A673 (cell line): ENCODE measurements at regions not wholly inside any gene's neighbourhood (a gene's known extent, or its start where the extent isn't known, plus 50 kb on each side); places are given as distances from the start of the nearest gene placed in this dataset.

Experiments used
- BruUV-seq: library from RNA; stranded (reverse); fragments of 400-500 nt; replicated peaks from 2 replicates; lab custom pipeline; 2021; lab: Mats Ljungman, UMichigan
- CTCF ChIA-PET: fragments of 300-600 bp; sonication (Branson Sonifier 250); formaldehyde crosslinking; loops from one replicate; lab custom pipeline; 2022; ENCODE audit warnings: antibody characterized with exemption; lab: Charles Lee
- POLR2A ChIA-PET: fragments of 300-600 bp; sonication (Branson Sonifier 250); formaldehyde crosslinking; loops from one replicate; lab custom pipeline; 2022; ENCODE audit warnings: antibody characterized with exemption; ENCODE audit not compliant: low non-redundant PET; lab: Charles Lee
- DNase-seq: peaks from one replicate; pipeline ENCODE4 v3.0.0-alpha.2; 2015; ENCODE audit warnings: low spot score
- H3K27ac ChIP-seq: fragments of 200-600 bp; sonication (generic); 2 replicates; pipeline ENCODE4 v1.5.1; 2016; ENCODE audit warnings: mixed run types, low read depth, mild to moderate bottlenecking, mixed read lengths, antibody characterized with exemption, low read length; ENCODE audit not compliant: poor library complexity, severe bottlenecking
- H3K27me3 ChIP-seq: fragments of 200-600 bp; sonication (generic); replicated peaks from 2 replicates; pipeline ENCODE4 v1.6.1; 2017; ENCODE audit warnings: mixed run types, low read depth, mild to moderate bottlenecking, mixed read lengths, antibody characterized with exemption, low read length; ENCODE audit not compliant: insufficient read depth, poor library complexity
- H3K36me3 ChIP-seq: fragments of 200-600 bp; sonication (generic); 2 replicates; pipeline ENCODE4 v1.6.1; 2016; ENCODE audit warnings: mixed run types, mild to moderate bottlenecking, mixed read lengths, antibody characterized with exemption, low read length; ENCODE audit not compliant: insufficient read depth, poor library complexity, severe bottlenecking
- H3K4me1 ChIP-seq: fragments of 200-600 bp; sonication (generic); 2 replicates; pipeline ENCODE4 v1.6.1; 2017; ENCODE audit warnings: mixed run types, mild to moderate bottlenecking, mixed read lengths, antibody characterized with exemption, low read length; ENCODE audit not compliant: insufficient read depth, poor library complexity, severe bottlenecking
- H3K4me3 ChIP-seq: fragments of 200-600 bp; sonication (generic); 2 replicates; pipeline ENCODE4 v1.5.1; 2016; ENCODE audit warnings: low read depth, mixed run types, mild to moderate bottlenecking, mixed read lengths, low read length; ENCODE audit not compliant: poor library complexity, severe bottlenecking
- H3K9me3 ChIP-seq: fragments of 200-600 bp; sonication (generic); 2 replicates; pipeline ENCODE4 v1.6.1; 2016; ENCODE audit warnings: mixed run types, low read depth, mild to moderate bottlenecking, mixed read lengths, antibody characterized with exemption, low read length; ENCODE audit not compliant: poor library complexity, severe bottlenecking
- EZH2 ChIP-seq: fragments of 200-600 bp; sonication (generic); IDR thresholded peaks from 2 replicates; pipeline ENCODE4 v1.6.1; 2017; ENCODE audit warnings: borderline replicate concordance, low read depth, mild to moderate bottlenecking, mixed read lengths, antibody characterized with exemption, low read length; ENCODE audit not compliant: poor library complexity, severe bottlenecking
- intact Hi-C: fragments of 100-400 bp; cut with micrococcal nuclease; formaldehyde crosslinking; loops from one replicate; pipeline ENCODE4 v1.10.0; 2022; ENCODE audit not compliant: unreplicated experiment
- TF ChIP-seq, protein P1 (sequence below): fragments of 300-800, 200-600 bp; sonication (generic); conservative IDR thresholded peaks from 2 replicates; pipeline ENCODE4 v1.5.1; 2017; ENCODE audit warnings: low read depth, mild to moderate bottlenecking, antibody characterized with exemption, low read length, moderate library complexity, mixed read lengths

DNA sequence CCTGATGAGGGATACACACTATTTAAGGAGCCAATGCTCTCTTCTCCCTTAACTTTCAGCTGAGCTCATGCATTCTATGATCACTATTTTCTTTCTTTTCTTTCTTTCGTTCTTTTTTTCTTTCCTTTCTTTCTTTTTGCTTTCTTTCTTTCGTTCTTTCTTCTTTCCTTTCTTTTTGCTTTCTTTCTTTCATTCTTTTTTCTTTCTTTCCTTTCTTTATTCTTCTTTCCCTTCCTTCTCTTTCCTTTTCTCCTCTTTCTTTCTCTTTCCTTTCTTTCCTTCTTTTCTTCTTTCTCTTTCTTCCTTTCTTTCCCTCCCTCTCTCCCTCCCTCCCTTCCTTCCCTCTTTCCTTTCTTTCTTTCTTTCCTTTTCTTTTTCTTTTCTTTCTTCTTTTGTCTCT, 761.2 kb downstream of the SEMA5A start:
- no peak for DNase-seq
- H3K27me3 ChIP-seq = no peaks in the 10 kb centered on the region
- peaks cover 40% of the 10 kb centered on the region for H3K9me3 ChIP-seq
- no peak for TF ChIP-seq EZH2
- TF ChIP-seq, protein P1, sequence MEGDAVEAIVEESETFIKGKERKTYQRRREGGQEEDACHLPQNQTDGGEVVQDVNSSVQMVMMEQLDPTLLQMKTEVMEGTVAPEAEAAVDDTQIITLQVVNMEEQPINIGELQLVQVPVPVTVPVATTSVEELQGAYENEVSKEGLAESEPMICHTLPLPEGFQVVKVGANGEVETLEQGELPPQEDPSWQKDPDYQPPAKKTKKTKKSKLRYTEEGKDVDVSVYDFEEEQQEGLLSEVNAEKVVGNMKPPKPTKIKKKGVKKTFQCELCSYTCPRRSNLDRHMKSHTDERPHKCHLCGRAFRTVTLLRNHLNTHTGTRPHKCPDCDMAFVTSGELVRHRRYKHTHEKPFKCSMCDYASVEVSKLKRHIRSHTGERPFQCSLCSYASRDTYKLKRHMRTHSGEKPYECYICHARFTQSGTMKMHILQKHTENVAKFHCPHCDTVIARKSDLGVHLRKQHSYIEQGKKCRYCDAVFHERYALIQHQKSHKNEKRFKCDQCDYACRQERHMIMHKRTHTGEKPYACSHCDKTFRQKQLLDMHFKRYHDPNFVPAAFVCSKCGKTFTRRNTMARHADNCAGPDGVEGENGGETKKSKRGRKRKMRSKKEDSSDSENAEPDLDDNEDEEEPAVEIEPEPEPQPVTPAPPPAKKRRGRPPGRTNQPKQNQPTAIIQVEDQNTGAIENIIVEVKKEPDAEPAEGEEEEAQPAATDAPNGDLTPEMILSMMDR = no peak
- no peak overlapping the region for H3K4me3 ChIP-seq
- intact Hi-C loops = no loop called here
- H3K27ac ChIP-seq = no peak overlapping the region
- H3K4me1 ChIP-seq = no peaks in the 10 kb centered on the region
- CTCF ChIA-PET = no interaction called here
- POLR2A ChIA-PET = interaction anchor here (0.6 kb wide), 1 partner anchor 28 kb away, joined by 4 read pairs; no protein-coding TSS in a partner anchor
- H3K36me3 ChIP-seq = no peaks in the 10 kb centered on the region
- BruUV-seq = no TSS peak

DNA sequence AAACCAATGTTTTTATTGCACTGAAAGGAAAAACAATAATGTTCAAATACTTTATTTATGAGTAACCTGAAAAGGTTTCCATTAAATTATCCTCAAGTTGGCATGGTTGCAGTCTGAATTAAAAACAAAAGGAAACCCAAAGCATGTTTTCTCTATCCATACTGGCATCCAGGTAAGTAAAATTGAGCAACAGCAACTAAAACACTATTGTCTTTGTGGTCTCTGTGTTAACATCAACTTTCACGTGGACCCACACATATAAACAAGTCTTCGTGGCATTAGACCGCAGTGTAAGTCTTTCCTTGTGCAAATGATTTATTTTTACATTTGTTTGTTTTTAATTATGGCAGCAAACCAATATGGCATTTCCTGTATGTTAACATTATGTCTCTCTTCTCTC, 757.6 kb downstream of the SEMA5A start:
- H3K4me3 ChIP-seq = no peak overlapping the region
- H3K27ac ChIP-seq = no peak overlapping the region
- ChIA-PET POLR2A (no interaction called here), CTCF (no interaction called here)
- H3K36me3 ChIP-seq = no peaks in the 10 kb centered on the region
- BruUV-seq = no TSS peak
- no peak for TF ChIP-seq EZH2
- TF ChIP-seq, protein P1 = no peak
- intact Hi-C loops = no loop called here
- H3K4me1 ChIP-seq = no peaks in the 10 kb centered on the region
- H3K9me3 ChIP-seq = peaks cover 34% of the 10 kb centered on the region
- no peak for DNase-seq
- H3K27me3 ChIP-seq = no peaks in the 10 kb centered on the region

DNA sequence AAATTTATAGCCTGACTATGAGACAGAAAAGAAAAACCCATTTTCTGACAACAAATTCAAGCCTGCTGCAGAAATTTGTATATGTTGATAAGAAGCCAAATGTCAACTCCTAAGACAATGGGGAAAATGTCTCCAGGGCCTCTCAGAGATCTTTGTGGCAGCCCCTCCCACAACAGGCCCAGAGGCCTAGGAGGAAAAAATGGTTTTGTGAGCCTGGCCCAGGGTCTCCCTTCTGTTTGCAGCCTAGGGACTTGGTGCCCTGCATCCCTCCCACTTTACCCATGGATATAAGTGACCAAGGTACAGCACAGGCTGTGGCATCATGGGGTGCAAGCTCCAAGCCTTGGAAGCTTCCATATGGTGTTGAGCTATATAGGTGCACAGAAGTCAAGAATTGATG, 740.2 kb downstream of the SEMA5A start:
- no peaks in the 10 kb centered on the region for H3K27me3 ChIP-seq
- intact Hi-C loops = no loop called here
- H3K4me3 ChIP-seq = no peak overlapping the region
- H3K36me3 ChIP-seq = no peaks in the 10 kb centered on the region
- H3K27ac ChIP-seq = no peak overlapping the region
- BruUV-seq = no TSS peak
- DNase-seq = no peak
- TF ChIP-seq, protein P1 = no peak
- no peak for TF ChIP-seq EZH2
- H3K9me3 ChIP-seq = peaks cover 49% of the 10 kb centered on the region
- ChIA-PET CTCF (no interaction called here), POLR2A (no interaction called here)
- H3K4me1 ChIP-seq = no peaks in the 10 kb centered on the region
